IPS-15b (cell line): ENCODE measurements at regions not wholly inside any gene's neighbourhood (a gene's known extent, or its start where the extent isn't known, plus 50 kb on each side); places are given as distances from the start of the nearest gene placed in this dataset.

Experiments
- H3K27me3 ChIP-seq: one replicate; pipeline ENCODE4 v1.6.1; 2013; ENCODE audit warnings: low read length; ENCODE audit not compliant: control insufficient read depth, insufficient read depth
- H3K36me3 ChIP-seq: one replicate; pipeline ENCODE4 v1.6.1; 2013; ENCODE audit warnings: low read length; ENCODE audit not compliant: control insufficient read depth, insufficient read depth
- H3K4me1 ChIP-seq: one replicate; pipeline ENCODE4 v1.6.1; 2013; ENCODE audit warnings: mild to moderate bottlenecking, low read length; ENCODE audit not compliant: control insufficient read depth, insufficient read depth
- H3K4me3 ChIP-seq: one replicate; pipeline ENCODE4 v1.5.1; 2013; ENCODE audit warnings: low read depth, low read length
- H3K9ac ChIP-seq: one replicate; pipeline ENCODE4 v1.6.1; 2013; ENCODE audit warnings: low read depth, mild to moderate bottlenecking, low read length
- H3K9me3 ChIP-seq: one replicate; pipeline ENCODE4 v1.6.1; 2013; ENCODE audit warnings: mild to moderate bottlenecking, low read length; ENCODE audit not compliant: control insufficient read depth, insufficient read depth

GRCh38 chr2:15058721-15059157 is 426.2 kb downstream of the LRATD1 start:
- no peaks in the 10 kb centered on the region for H3K9me3 ChIP-seq
- no peaks in the 10 kb centered on the region for H3K27me3 ChIP-seq

GRCh38 chr2:15059870-15060512 is 427.5 kb downstream of the LRATD1 start:
- Histone ChIP-seq H3K27me3 (no peaks in the 10 kb centered on the region), H3K9me3 (no peaks in the 10 kb centered on the region), H3K4me3 (no peak overlapping the region), H3K36me3 (no peaks in the 10 kb centered on the region), H3K4me1 (no peaks in the 10 kb centered on the region), H3K9ac (no peak overlapping the region)

More at GRCh38 chr2:15058721-15059157, 426.2 kb downstream of the LRATD1 start:
- no peaks in the 10 kb centered on the region for H3K36me3 ChIP-seq
- no peak overlapping the region for H3K4me3 ChIP-seq
- no peaks in the 10 kb centered on the region for H3K4me1 ChIP-seq
- no peak overlapping the region for H3K9ac ChIP-seq

- Histone ChIP-seq H3K36me3 (no peaks in the 10 kb centered on the region), H3K27me3 (no peaks in the 10 kb centered on the region), H3K9me3 (no peaks in the 10 kb centered on the region), H3K4me3 (no peak overlapping the region), H3K4me1 (no peaks in the 10 kb centered on the region), H3K9ac (no peak overlapping the region)
Observed at GRCh38 chr2:15061268-15061667, 428.8 kb downstream of the LRATD1 start.

- no peaks in the 10 kb centered on the region for H3K4me1 ChIP-seq
- no peaks in the 10 kb centered on the region for H3K36me3 ChIP-seq
- no peaks in the 10 kb centered on the region for H3K9me3 ChIP-seq
- no peaks in the 10 kb centered on the region for H3K27me3 ChIP-seq
- H3K4me3 ChIP-seq = no peak overlapping the region
- no peak overlapping the region for H3K9ac ChIP-seq
Observed at GRCh38 chr2:15066138-15066537, 433.6 kb downstream of the LRATD1 start.

GRCh38 chr2:15069149-15069548 is 436.6 kb downstream of the LRATD1 start:
- Histone ChIP-seq H3K9me3 (no peaks in the 10 kb centered on the region), H3K36me3 (no peaks in the 10 kb centered on the region), H3K9ac (no peak overlapping the region), H3K4me1 (no peaks in the 10 kb centered on the region), H3K4me3 (no peak overlapping the region), H3K27me3 (no peaks in the 10 kb centered on the region)

- no peak overlapping the region for H3K4me3 ChIP-seq
- no peaks in the 10 kb centered on the region for H3K4me1 ChIP-seq
- H3K36me3 ChIP-seq = no peaks in the 10 kb centered on the region
- H3K27me3 ChIP-seq = no peaks in the 10 kb centered on the region
- no peaks in the 10 kb centered on the region for H3K9me3 ChIP-seq
- H3K9ac ChIP-seq = no peak overlapping the region
Observed at GRCh38 chr2:15072836-15073235, 440.3 kb downstream of the LRATD1 start.

- no peaks in the 10 kb centered on the region for H3K27me3 ChIP-seq
- no peaks in the 10 kb centered on the region for H3K4me1 ChIP-seq
- H3K36me3 ChIP-seq = no peaks in the 10 kb centered on the region
Observed at GRCh38 chr2:15073664-15074063, 441.1 kb downstream of the LRATD1 start.

GRCh38 chr2:15074319-15074718 is 441.8 kb downstream of the LRATD1 start:
- H3K4me3 ChIP-seq = no peak overlapping the region
- no peaks in the 10 kb centered on the region for H3K27me3 ChIP-seq
- H3K9ac ChIP-seq = no peak overlapping the region
- no peaks in the 10 kb centered on the region for H3K9me3 ChIP-seq
- H3K36me3 ChIP-seq = no peaks in the 10 kb centered on the region
- H3K4me1 ChIP-seq = no peaks in the 10 kb centered on the region

More at GRCh38 chr2:15073664-15074063, 441.1 kb downstream of the LRATD1 start:
- no peak overlapping the region for H3K9ac ChIP-seq
- H3K9me3 ChIP-seq = no peaks in the 10 kb centered on the region
- no peak overlapping the region for H3K4me3 ChIP-seq

- Histone ChIP-seq H3K27me3 (no peaks in the 10 kb centered on the region), H3K36me3 (no peaks in the 10 kb centered on the region), H3K9me3 (no peaks in the 10 kb centered on the region), H3K4me1 (no peaks in the 10 kb centered on the region), H3K4me3 (no peak overlapping the region), H3K9ac (no peak overlapping the region)
Observed at GRCh38 chr2:15074751-15075700, 442.5 kb downstream of the LRATD1 start.

- no peak overlapping the region for H3K4me3 ChIP-seq
- no peaks in the 10 kb centered on the region for H3K4me1 ChIP-seq
- no peaks in the 10 kb centered on the region for H3K36me3 ChIP-seq
- no peaks in the 10 kb centered on the region for H3K27me3 ChIP-seq
- no peak overlapping the region for H3K9ac ChIP-seq
- no peaks in the 10 kb centered on the region for H3K9me3 ChIP-seq
Observed at GRCh38 chr2:15076668-15077067, 444.2 kb downstream of the LRATD1 start.

- Histone ChIP-seq H3K9ac (no peak overlapping the region), H3K4me3 (no peak overlapping the region), H3K4me1 (no peaks in the 10 kb centered on the region), H3K36me3 (no peaks in the 10 kb centered on the region), H3K27me3 (no peaks in the 10 kb centered on the region), H3K9me3 (no peaks in the 10 kb centered on the region)
Observed at GRCh38 chr2:15081356-15081755, 448.8 kb downstream of the LRATD1 start.
